Stimulated activated CD8-positive, alpha-beta memory T cell treated with anti-CD3 and anti-CD28 coated beads, Interleukin-7, amount 100 ng/mL, for 4 hours (primary cell): ENCODE measurements at regions not wholly inside any gene's neighbourhood (a gene's known extent, or its start where the extent isn't known, plus 50 kb on each side); places are given as distances from the start of the nearest gene placed in this dataset.
"Not testable (repeated sequence)": the region's sequence is repeated elsewhere in the genome, so short reads cannot be mapped to it uniquely, and the experiment has no call there.

ENCODE experiments used
- DNase-seq, 2 donors: peaks; one replicate each; pipeline ENCODE4 v3.0.0-alpha.2; 2020; ENCODE audit warnings: low read depth in 2 of 2

DNA sequence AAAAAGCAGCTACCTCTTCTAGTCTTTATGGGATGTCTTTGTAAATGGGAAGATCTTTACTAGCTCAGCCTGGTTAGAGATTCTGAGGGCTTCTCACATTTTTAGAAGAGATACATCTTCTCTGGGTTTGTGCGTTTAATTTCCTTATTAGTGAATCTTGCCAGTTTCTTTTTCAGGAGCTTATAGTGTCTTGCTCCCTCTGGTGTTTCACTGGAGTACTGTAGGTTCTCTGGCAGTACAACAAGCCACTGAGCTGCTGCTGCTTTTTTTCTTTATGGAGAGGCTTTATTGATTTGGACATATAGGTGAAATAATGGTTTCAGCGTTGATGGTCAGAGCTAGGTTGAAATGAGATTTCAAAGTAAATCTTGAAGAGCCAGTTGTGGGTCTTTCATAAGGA lies 82.9 kb downstream of the LAS1L start:
- DNase-seq, result no peak

DNA sequence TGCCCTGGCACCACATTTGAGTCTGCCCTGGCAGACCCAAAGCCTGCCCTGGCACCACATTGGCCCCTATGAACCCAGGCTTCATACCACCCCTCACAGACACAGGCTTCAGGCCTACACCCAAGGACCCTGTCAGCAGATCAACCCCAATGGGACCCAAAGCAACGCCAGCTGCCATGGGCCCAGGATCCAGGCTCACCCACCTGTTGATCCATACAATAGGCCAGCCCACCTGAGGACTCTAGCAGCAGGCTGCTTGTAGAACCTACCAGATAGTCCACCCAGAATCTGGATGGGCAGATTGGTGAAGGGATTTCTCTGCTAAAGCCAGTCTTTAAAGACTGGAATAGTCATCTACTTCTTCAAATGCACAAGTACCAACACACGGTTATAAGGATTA lies 114.4 kb downstream of the LAS1L start:
- DNase-seq, result no peak

DNA sequence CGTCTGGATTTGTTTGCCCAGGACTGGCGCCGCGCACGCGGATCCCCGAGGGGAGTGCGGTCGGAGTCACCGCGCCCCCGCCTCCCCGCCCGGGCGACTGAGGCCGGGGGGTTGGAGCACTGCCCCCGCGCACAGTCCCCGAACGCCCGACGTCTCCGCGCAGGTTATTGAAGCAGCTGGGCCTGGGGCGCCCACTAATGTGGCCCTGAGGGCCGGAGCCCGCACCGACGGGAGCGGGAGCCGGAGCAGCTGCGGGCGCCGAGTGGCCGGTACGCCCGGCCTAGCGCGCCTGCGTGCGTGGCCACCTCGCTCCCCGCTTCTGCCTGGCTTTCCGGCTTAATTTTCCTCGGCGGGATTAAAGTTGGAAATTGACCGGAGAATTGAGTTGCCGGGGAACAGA lies 126.9 kb downstream of the LAS1L start:
- DNase-seq, result not testable (repeated sequence)

DNA sequence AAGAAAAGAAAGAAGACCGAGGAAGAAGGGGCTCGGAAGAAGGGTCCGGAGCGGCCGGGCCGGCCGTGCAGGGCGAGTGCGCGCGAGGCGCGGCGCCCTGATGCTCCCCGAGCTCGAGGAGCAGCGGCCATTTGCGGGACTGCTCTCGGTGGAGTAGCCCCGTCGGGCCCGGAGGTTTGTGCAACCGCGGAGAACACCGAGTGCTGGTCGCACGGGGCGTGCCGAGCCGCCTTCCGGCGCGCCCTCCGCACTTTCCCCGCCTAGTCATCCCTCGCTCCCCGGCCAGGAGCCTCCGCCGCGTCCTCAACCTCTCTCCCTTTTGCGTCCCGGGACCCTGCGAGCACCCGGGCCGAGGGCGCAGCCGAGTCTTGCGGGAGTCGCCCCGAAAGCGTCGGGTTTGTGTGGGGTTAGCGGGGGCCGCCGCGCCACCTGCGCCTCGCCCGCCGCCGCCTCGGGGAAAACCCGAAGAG lies 127.4 kb downstream of the LAS1L start:
- no peak for DNase-seq

DNA sequence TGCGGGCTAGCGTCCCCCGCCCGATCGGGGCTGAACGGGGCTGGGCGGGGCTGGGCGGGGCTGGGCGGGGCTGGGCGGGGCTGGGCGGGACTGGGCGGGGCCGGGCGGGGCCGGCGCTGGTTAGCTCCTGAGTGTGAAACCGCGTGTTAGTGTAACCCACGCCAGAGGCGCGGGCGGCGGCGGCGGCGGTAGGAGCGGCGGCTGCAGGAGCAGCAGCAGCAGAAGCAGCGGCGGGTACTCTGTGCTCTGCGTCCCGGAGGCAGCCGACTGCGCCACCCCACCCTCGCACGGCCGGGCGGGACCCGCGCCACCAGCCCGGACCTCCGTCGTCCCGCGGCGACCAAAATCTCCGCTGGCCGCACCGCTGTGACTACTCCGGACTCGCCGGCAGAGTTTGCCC lies 128.1 kb downstream of the LAS1L start:
- peak in 1 of 2 donors; percentile 4 for DNase-seq

DNA sequence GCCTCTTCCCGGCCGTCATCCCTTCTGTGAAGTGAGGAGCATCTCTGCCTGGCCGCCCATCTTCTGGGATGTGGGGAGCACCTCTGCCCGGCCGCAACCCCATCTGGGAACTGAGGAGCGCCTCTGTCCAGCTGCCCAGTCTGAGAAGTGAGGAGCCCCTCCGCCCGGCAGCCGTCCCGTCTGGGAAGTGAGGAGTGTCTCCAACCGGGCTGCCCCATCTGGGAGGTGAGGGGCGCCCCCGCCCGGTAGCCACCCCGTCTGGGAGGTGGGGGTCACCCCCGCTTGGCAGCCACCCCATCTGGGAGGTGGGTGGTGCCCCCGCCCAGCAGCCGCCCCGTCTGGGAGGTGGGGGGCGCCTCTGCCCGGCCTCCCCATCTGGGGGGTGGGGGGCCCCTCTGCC lies 142.3 kb downstream of the LAS1L start:
- no peak for DNase-seq

DNA sequence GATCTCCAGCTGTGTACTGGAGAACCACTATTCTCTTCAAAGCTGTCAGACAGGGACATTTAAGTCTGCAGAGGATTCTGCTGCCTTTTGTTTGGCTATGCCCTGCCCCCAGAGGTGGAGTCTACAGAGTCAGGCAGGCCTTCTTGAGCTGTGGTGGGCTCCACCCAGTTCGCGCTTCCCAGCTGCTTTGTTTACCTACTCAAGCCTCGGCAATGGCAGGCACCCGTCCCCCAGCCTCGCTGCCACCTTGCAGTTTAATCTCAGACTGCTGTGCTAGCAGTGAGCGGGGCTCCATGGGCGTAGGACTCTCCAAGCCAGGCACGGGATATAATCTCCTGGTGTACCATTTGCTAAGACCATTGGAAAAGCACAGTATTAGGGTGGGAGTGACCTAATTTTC lies 145.5 kb downstream of the LAS1L start:
- not testable (repeated sequence) for DNase-seq
